ENCODE measurements at regions not wholly inside any gene's neighbourhood (a gene's known extent, or its start where the extent isn't known, plus 50 kb on each side); places are given as distances from the start of the nearest gene placed in this dataset.

DNA sequence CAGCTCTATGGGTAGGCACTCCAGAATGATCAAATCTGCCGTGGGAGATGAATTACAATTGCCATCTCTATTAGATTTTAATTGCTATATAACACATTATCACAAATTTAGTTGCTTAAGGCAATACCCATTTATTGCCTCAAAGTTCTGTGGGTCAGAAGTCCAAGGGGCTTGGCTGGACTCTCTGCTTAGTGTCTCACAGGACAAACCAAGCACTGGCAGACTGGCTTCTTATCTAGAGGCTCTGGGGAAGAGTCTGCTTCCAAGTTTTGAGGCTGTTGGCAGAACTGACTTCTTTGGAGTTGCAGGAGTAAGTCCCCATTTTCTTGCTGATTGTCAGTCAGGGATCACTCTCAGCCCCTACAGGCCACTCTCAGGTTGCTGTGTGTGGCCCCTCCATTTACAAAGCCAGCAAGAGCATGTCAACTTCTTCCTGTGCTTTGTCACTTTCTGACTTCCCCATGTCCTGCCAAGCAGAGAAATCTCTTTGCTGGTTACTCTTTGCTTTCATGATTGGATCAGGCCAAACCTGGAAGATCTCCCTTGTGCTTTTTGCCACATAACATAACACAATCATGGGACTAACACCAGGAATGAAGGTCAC lies 93.5 kb upstream of the PRICKLE2 start:
- Histone ChIP-seq H3K79me2 (ENCODE audit: control insufficient read depth, low read length) (no peaks in the 10 kb centered on the region), H3F3A (ENCODE audit: control insufficient read depth, insufficient read depth) (no peaks in the 10 kb centered on the region), H3K36me3 (ENCODE audit: control insufficient read depth, low read length) (no peaks in the 10 kb centered on the region), H4K20me1 (ENCODE audit: control insufficient read depth, insufficient read depth, low read depth, low read length) (no peaks in the 10 kb centered on the region), H3K9me3 (ENCODE audit: control insufficient read depth, insufficient read depth, low read length) (no peaks in the 10 kb centered on the region), H3K4me3 (ENCODE audit: low read length) (no peak overlapping the region), H3K27ac (ENCODE audit: low read depth, low read length) (no peak overlapping the region), H3K4me1 (ENCODE audit: control insufficient read depth, low read length) (no peaks in the 10 kb centered on the region), H3K9me2 (replicated peaks; ENCODE audit: control insufficient read depth, low read length) (no peaks in the 10 kb centered on the region), H3K4me2 (ENCODE audit: low read length) (no peak overlapping the region), H3K27me3 (ENCODE audit: control insufficient read depth, low read length) (no peaks in the 10 kb centered on the region)
- TF ChIP-seq EZH2phosphoT487 (IDR thresholded peaks at IDR 0.05; ENCODE audit: borderline replicate concordance, low read length) = no peak
- TF ChIP-seq, protein P1, sequence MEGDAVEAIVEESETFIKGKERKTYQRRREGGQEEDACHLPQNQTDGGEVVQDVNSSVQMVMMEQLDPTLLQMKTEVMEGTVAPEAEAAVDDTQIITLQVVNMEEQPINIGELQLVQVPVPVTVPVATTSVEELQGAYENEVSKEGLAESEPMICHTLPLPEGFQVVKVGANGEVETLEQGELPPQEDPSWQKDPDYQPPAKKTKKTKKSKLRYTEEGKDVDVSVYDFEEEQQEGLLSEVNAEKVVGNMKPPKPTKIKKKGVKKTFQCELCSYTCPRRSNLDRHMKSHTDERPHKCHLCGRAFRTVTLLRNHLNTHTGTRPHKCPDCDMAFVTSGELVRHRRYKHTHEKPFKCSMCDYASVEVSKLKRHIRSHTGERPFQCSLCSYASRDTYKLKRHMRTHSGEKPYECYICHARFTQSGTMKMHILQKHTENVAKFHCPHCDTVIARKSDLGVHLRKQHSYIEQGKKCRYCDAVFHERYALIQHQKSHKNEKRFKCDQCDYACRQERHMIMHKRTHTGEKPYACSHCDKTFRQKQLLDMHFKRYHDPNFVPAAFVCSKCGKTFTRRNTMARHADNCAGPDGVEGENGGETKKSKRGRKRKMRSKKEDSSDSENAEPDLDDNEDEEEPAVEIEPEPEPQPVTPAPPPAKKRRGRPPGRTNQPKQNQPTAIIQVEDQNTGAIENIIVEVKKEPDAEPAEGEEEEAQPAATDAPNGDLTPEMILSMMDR (IDR thresholded peaks at IDR 0.05; ENCODE audit: low read depth, low read length, poor library complexity, severe bottlenecking) = no peak

DNA sequence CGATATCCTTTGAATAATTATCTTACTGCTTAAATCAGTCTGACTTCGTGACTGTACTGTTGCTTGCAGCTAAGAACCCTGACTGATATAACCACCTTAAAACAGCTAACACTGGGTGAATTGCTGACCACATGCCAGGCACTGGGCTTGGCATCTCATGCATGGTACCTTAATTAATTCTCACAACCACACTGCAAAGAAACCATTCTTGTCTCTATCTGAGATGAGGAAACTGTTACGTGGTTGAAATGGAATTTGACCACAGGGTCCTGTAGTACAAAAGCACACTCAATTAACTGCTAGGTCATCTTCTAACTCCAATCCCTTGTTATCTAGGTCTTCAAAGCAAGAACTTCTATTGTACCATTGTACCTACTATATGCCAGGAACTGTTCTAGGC lies 92.7 kb upstream of the PRICKLE2 start:
- Histone ChIP-seq H3K9me3 (ENCODE audit: control insufficient read depth, insufficient read depth, low read length) (no peaks in the 10 kb centered on the region), H3K36me3 (ENCODE audit: control insufficient read depth, low read length) (no peaks in the 10 kb centered on the region), H3K4me3 (ENCODE audit: low read length) (no peak overlapping the region), H3K27ac (ENCODE audit: low read depth, low read length) (no peak overlapping the region), H3K79me2 (ENCODE audit: control insufficient read depth, low read length) (no peaks in the 10 kb centered on the region), H3K4me1 (ENCODE audit: control insufficient read depth, low read length) (no peaks in the 10 kb centered on the region), H3K27me3 (ENCODE audit: control insufficient read depth, low read length) (no peaks in the 10 kb centered on the region), H3K4me2 (ENCODE audit: low read length) (no peak overlapping the region), H3K9me2 (replicated peaks; ENCODE audit: control insufficient read depth, low read length) (no peaks in the 10 kb centered on the region), H4K20me1 (ENCODE audit: control insufficient read depth, insufficient read depth, low read depth, low read length) (no peaks in the 10 kb centered on the region), H3F3A (ENCODE audit: control insufficient read depth, insufficient read depth) (no peaks in the 10 kb centered on the region)
- no peak for TF ChIP-seq EZH2phosphoT487 (IDR thresholded peaks at IDR 0.05; ENCODE audit: borderline replicate concordance, low read length)
- TF ChIP-seq, protein P1 (IDR thresholded peaks at IDR 0.05; ENCODE audit: low read depth, low read length, poor library complexity, severe bottlenecking) = no peak

DNA sequence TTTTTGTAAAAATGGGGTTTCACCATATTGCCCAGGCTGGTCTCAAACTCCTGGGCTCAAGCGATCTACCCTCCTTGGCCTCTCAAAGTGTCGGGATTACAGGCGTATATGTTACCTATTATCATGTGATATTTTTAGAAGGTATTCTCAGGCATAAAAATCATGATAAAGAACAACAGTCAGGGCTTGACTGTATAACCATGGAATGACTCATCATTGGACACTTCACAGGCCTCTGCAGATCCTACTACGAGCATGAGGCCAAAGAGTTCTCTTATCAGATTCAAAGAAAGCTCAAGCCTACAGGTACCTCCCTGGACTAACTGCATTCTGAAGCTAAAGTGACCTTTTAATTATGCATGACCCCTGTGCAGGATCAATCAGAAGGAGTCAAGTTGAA lies 91.7 kb upstream of the PRICKLE2 start:
- no peak overlapping the region for H3K4me2 ChIP-seq (ENCODE audit: low read length)
- no peaks in the 10 kb centered on the region for H3K36me3 ChIP-seq (ENCODE audit: control insufficient read depth, low read length)
- no peaks in the 10 kb centered on the region for H3K27me3 ChIP-seq (ENCODE audit: control insufficient read depth, low read length)
- no peaks in the 10 kb centered on the region for H3K4me1 ChIP-seq (ENCODE audit: control insufficient read depth, low read length)
- no peaks in the 10 kb centered on the region for H3K9me3 ChIP-seq (ENCODE audit: control insufficient read depth, insufficient read depth, low read length)
- TF ChIP-seq, protein P1 (IDR thresholded peaks at IDR 0.05; ENCODE audit: low read depth, low read length, poor library complexity, severe bottlenecking) = no peak
- TF ChIP-seq EZH2phosphoT487 (IDR thresholded peaks at IDR 0.05; ENCODE audit: borderline replicate concordance, low read length) = no peak
- H4K20me1 ChIP-seq (ENCODE audit: control insufficient read depth, insufficient read depth, low read depth, low read length) = no peaks in the 10 kb centered on the region
- no peak overlapping the region for H3K27ac ChIP-seq (ENCODE audit: low read depth, low read length)
- H3K79me2 ChIP-seq (ENCODE audit: control insufficient read depth, low read length) = no peaks in the 10 kb centered on the region
- no peak overlapping the region for H3K4me3 ChIP-seq (ENCODE audit: low read length)
- no peaks in the 10 kb centered on the region for H3K9me2 ChIP-seq (replicated peaks; ENCODE audit: control insufficient read depth, low read length)
- H3F3A ChIP-seq (ENCODE audit: control insufficient read depth, insufficient read depth) = no peaks in the 10 kb centered on the region
